OCI-LY1 (cell line): ENCODE measurements at regions not wholly inside any gene's neighbourhood (a gene's known extent, or its start where the extent isn't known, plus 50 kb on each side); places are given as distances from the start of the nearest gene placed in this dataset.

Experiments
- EZH2 ChIP-seq: fragments of 200-600 bp; sonication (generic), shearing (Covaris generic); IDR thresholded peaks from 2 replicates; pipeline ENCODE4 v1.8.0; 2017; ENCODE audit warnings: borderline replicate concordance, mixed run types, mild to moderate bottlenecking, antibody characterized with exemption, low read length, moderate library complexity, mixed read lengths
- TF ChIP-seq, protein P1 (sequence below): fragments of 200-600 bp; sonication (generic), shearing (Covaris generic); IDR thresholded peaks from 2 replicates; pipeline ENCODE4 v1.5.1; 2017; ENCODE audit warnings: mild to moderate bottlenecking, antibody characterized with exemption, low read length, moderate library complexity, mixed read lengths

- TF ChIP-seq EZH2, result no peak
- TF ChIP-seq, protein P1, sequence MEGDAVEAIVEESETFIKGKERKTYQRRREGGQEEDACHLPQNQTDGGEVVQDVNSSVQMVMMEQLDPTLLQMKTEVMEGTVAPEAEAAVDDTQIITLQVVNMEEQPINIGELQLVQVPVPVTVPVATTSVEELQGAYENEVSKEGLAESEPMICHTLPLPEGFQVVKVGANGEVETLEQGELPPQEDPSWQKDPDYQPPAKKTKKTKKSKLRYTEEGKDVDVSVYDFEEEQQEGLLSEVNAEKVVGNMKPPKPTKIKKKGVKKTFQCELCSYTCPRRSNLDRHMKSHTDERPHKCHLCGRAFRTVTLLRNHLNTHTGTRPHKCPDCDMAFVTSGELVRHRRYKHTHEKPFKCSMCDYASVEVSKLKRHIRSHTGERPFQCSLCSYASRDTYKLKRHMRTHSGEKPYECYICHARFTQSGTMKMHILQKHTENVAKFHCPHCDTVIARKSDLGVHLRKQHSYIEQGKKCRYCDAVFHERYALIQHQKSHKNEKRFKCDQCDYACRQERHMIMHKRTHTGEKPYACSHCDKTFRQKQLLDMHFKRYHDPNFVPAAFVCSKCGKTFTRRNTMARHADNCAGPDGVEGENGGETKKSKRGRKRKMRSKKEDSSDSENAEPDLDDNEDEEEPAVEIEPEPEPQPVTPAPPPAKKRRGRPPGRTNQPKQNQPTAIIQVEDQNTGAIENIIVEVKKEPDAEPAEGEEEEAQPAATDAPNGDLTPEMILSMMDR, result no peak
These were observed 60.4 kb upstream of the INSIG1 start for GRCh38 chr7:155237297-155237696.
